ENCODE measurements at regions not wholly inside any gene's neighbourhood (a gene's known extent, or its start where the extent isn't known, plus 50 kb on each side); places are given as distances from the start of the nearest gene placed in this dataset.

DNA sequence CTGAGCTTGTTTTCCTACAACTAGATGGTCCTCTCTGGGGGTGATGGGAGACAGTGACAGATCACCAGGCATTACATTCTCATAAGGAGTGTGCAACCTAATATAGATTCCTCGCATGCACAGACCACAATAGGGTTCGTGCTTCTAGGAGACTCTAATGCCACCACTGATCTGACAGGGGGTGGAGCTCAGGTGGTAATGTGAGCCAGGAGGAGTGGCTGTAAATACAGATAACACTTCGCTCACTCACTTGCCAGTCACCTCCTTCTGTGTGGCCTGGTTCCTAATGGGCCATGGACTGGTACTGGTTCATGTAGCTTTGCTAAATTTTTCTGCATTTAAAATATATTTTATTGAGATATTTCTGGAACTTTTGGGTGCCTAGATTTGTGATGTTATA, 202.3 kb upstream of the ZNF32 start:
- no peak for TF ChIP-seq CTCF (IDR thresholded peaks at IDR 0.05)
- no peak for TF ChIP-seq POLR2A (IDR thresholded peaks at IDR 0.05)

Measured in tibial nerve (tissue), 3 donors.